ENCODE measurements at regions not wholly inside any gene's neighbourhood (a gene's known extent, or its start where the extent isn't known, plus 50 kb on each side); places are given as distances from the start of the nearest gene placed in this dataset.
A peak's percentile ranks its signal among the peaks of the same experiment; 100 is the strongest.

GRCh38 chr10:3010334-3010733 is 57.0 kb upstream of the PFKP start:
- ChIA-PET POLR2A (no interaction called here), CTCF (interaction anchor here (1.3 to 1.8 kb wide), 2 partner anchors 33 to 82 kb away, joined by 3 to 4 read pairs; no protein-coding TSS in a partner anchor)
- H2AFZ ChIP-seq (ENCODE audit: insufficient read depth, low read depth, low read length, poor library complexity, severe bottlenecking): no peak overlapping the region
- no peaks in the 10 kb centered on the region for H3K9me3 Mint-ChIP-seq (ENCODE audit: insufficient read depth)
- no peak for TF ChIP-seq EZH2 (IDR thresholded peaks at IDR 0.05; ENCODE audit: borderline replicate concordance, insufficient read depth, low read depth, low read length, poor library complexity, severe bottlenecking)
- TF ChIP-seq CTCF (IDR thresholded peaks at IDR 0.05): no peak
- WGBS (ENCODE audit: insufficient coverage): 69% methylated on average over 6 of the region's 8 CpGs
- H3K4me2 ChIP-seq (replicated peaks; ENCODE audit: low read depth, low read length, poor library complexity, severe bottlenecking): no peak overlapping the region
- DNase-seq: no peak
- no peak overlapping the region for H3K27ac Mint-ChIP-seq
- peaks cover 33% of the 10 kb centered on the region for H3K4me1 Mint-ChIP-seq
- H3K27me3 Mint-ChIP-seq: peaks cover 29% of the 10 kb centered on the region
- no peak for ATAC-seq (ENCODE audit: low read depth)
- H3K4me3 Mint-ChIP-seq: no peak overlapping the region
- H3K27ac ChIP-seq (ENCODE audit: low read length in 2 of 2): no peak overlapping the region
- intact Hi-C loops (cut with micrococcal nuclease): no loop called here
- H3K9ac ChIP-seq (ENCODE audit: low read length): no peak overlapping the region
- no peaks in the 10 kb centered on the region for H4K20me1 ChIP-seq (ENCODE audit: control insufficient read depth, insufficient read depth, low read length, poor library complexity, severe bottlenecking)
- peaks cover 0 to 11% (median 5%) of the 10 kb centered on the region in 4 experiments for H3K27me3 ChIP-seq (replicated peaks in 1 of 4; ENCODE audit: control extremely low read depth in 1 of 4, control insufficient read depth in 3 of 4, insufficient read depth in 4 of 4, low read length in 3 of 4)
- peaks cover 29 to 33% of the 10 kb centered on the region in 2 donors for H3K4me1 ChIP-seq (ENCODE audit: control insufficient read depth in 2 of 2, insufficient read depth in 2 of 2, low read length in 2 of 2)
- no peak overlapping the region for H3K4me3 ChIP-seq (ENCODE audit: control extremely low read depth in 1 of 5, extremely low read depth in 1 of 5, insufficient read depth in 1 of 5, low read depth in 2 of 5, low read length in 4 of 5)
- no peaks in the 10 kb centered on the region for H3K9me3 ChIP-seq (ENCODE audit: control extremely low read depth in 1 of 3, control insufficient read depth in 2 of 3, insufficient read depth in 1 of 3, low read length in 2 of 3)
- H3K79me2 ChIP-seq (ENCODE audit: control insufficient read depth, insufficient read depth, low read length): no peaks in the 10 kb centered on the region
- H3K36me3 ChIP-seq (replicated peaks in 1 of 2; ENCODE audit: control extremely low read depth in 1 of 2, control insufficient read depth in 1 of 2, extremely low read depth in 1 of 2, insufficient read depth in 2 of 2, low read length in 1 of 2): no peaks in the 10 kb centered on the region

- H3K9me3 Mint-ChIP-seq (ENCODE audit: insufficient read depth): no peaks in the 10 kb centered on the region
- ATAC-seq (ENCODE audit: low read depth) (no peak), DNase-seq (no peak)
- no peak overlapping the region for H3K27ac Mint-ChIP-seq
- no peak overlapping the region for H3K27ac ChIP-seq (ENCODE audit: low read length in 2 of 2)
- peaks cover 33% of the 10 kb centered on the region for H3K4me1 Mint-ChIP-seq
- intact Hi-C loops (cut with micrococcal nuclease): no loop called here
- H2AFZ ChIP-seq (ENCODE audit: insufficient read depth, low read depth, low read length, poor library complexity, severe bottlenecking): no peak overlapping the region
- peak overlapping the region; percentile 56 for H3K4me2 ChIP-seq (replicated peaks; ENCODE audit: low read depth, low read length, poor library complexity, severe bottlenecking)
- H3K9ac ChIP-seq (ENCODE audit: low read length): peak overlapping the region; percentile 6
- no peak overlapping the region for H3K4me3 Mint-ChIP-seq
- no peaks in the 10 kb centered on the region for H3K79me2 ChIP-seq (ENCODE audit: control insufficient read depth, insufficient read depth, low read length)
- TF ChIP-seq CTCF (IDR thresholded peaks at IDR 0.05) (no peak), EZH2 (IDR thresholded peaks at IDR 0.05; ENCODE audit: borderline replicate concordance, insufficient read depth, low read depth, low read length, poor library complexity, severe bottlenecking) (no peak)
- H3K36me3 ChIP-seq (replicated peaks in 1 of 2; ENCODE audit: control extremely low read depth in 1 of 2, control insufficient read depth in 1 of 2, extremely low read depth in 1 of 2, insufficient read depth in 2 of 2, low read length in 1 of 2): no peaks in the 10 kb centered on the region
- H4K20me1 ChIP-seq (ENCODE audit: control insufficient read depth, insufficient read depth, low read length, poor library complexity, severe bottlenecking): no peaks in the 10 kb centered on the region
- POLR2A ChIA-PET: no interaction called here
- no peaks in the 10 kb centered on the region for H3K9me3 ChIP-seq (ENCODE audit: control extremely low read depth in 1 of 3, control insufficient read depth in 2 of 3, insufficient read depth in 1 of 3, low read length in 2 of 3)
- peaks cover 28% of the 10 kb centered on the region for H3K27me3 Mint-ChIP-seq
- H3K4me1 ChIP-seq (ENCODE audit: control insufficient read depth in 2 of 2, insufficient read depth in 2 of 2, low read length in 2 of 2): peaks cover 29 to 33% of the 10 kb centered on the region in 2 donors
- H3K4me3 ChIP-seq (ENCODE audit: control extremely low read depth in 1 of 5, extremely low read depth in 1 of 5, insufficient read depth in 1 of 5, low read depth in 2 of 5, low read length in 4 of 5): no peak overlapping the region
- 45% methylated on average over 4 of the region's 6 CpGs for whole genome bisulfite sequencing (ENCODE audit: insufficient coverage)
- H3K27me3 ChIP-seq (replicated peaks in 1 of 4; ENCODE audit: control extremely low read depth in 1 of 4, control insufficient read depth in 3 of 4, insufficient read depth in 4 of 4, low read length in 3 of 4): peaks cover 0 to 11% (median 5%) of the 10 kb centered on the region in 4 experiments
- CTCF ChIA-PET: interaction anchor here (1.3 to 1.8 kb wide), 2 partner anchors 34 to 81 kb away, joined by 3 to 4 read pairs; no protein-coding TSS in a partner anchor
Observed at GRCh38 chr10:3009341-3009740, 58.0 kb upstream of the PFKP start.

Measured in B cell (primary cell).